ENCODE measurements at regions not wholly inside any gene's neighbourhood (a gene's known extent, or its start where the extent isn't known, plus 50 kb on each side); places are given as distances from the start of the nearest gene placed in this dataset.
"Not testable (repeated sequence)": the region's sequence is repeated elsewhere in the genome, so short reads cannot be mapped to it uniquely, and the experiment has no call there.

DNA sequence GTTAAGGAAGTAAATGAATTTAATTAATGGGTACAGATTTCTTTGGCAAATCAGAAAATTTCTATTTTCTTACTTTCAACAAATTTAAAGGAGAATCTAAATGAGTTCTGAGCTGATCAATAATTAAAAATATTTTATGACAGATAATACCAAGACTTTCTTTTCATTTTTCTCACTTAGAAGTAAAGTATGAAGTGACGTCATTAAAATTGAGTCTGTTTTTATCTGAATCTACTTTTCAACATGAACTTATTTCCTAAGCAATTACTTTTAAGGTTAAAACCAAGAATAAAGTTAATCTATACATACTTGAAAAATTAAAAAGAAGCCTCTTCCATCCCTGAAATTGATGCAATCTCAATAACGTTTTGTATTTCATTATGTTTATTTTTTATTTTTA, 552.8 kb upstream of the ST8SIA4 start:
- DNase-seq, result no peak

DNA sequence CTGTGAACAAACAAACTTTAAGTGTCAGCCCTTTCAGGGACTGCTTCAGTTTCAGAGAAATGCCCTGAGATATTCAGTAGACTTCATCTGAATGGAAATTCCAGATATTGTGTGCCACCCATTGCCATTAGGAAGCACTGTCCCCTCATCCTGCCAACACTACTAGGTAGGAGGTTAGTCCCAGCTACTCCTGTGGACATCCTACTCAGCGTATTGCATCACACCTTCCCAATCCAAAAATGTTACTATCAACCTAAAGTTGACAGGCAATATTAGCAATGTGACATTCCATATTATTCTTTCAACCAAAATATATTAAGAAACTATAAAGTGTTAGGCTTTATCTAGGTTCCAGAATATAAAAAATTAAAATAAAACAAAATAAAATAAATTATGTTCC, 552.0 kb upstream of the ST8SIA4 start:
- no peak for DNase-seq

DNA sequence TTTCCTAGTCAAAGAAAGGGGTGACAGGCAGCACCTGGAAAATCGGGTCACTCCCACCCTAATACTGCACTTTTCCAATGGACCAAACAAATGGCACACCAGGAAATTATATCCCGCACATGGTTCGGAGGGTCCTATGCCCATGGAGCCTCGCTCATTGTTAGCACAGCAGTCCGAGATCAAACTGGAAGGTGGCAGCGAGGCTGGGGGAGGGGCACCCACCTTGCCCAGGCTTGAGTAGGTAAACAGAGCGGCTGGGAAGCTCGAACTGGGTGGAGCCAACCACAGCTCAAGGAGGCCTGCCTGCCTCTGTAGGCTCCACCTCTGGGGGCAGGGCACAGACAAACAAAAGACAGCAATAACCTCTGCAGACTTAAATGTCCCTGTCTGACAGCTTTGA, 539.2 kb upstream of the ST8SIA4 start:
- not testable (repeated sequence) for DNase-seq

DNA sequence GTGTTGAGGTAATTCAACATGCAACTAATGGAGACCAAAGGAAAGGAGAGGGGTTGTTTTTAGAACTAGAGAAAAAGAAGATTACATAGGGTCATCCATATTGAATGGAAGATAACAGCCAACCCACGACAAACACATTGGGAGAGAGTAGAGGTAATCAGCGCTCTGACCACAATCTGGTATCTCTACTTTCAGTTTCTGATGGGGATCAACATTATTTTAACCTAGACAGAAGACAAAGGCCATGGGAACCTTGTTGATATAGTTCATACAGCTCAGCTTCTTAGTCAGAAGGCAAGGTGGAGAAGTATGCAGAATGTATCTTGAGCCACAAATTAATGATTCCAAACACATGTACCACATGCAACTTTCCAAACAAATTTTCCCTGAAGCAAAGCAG, 537.1 kb upstream of the ST8SIA4 start:
- no peak for DNase-seq

DNA sequence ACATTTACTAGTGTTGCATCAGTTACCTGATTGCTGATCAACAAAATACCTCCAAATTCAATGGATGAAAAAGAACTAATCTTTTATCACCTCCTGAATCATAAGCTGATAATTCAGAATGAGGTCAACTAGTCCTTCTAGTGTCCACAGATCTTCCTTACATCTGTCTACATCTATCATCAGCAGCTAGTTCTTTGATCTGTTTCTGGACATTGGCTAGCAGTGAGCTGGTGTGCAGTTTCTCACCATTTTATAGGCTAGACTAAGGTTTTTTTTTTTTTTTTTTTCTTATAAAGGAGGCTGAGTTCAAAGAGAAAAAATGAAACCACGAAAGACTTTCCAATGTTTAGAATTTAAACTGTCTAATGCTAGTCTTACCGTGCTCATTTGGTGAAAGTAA, 534.3 kb upstream of the ST8SIA4 start:
- DNase-seq, result no peak

DNA sequence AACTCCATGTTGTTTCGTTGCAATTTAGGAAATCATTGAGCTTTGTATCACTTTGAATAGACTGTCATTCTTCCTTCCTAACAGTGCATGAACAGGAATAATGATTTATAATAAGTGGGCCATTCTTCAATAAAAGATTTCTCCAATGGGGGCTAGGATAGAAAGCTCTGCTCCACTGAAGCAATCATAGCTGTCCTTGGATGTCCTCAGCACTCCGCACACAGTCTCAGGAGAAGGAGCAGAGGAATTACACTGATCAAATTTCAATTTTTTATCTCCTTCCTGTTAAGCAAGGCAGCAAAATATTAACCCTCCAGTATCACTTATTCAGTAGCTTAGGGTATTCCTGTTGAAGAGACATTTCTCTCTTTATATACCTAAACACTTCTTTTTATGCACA, 532.7 kb upstream of the ST8SIA4 start:
- DNase-seq, result no peak

DNA sequence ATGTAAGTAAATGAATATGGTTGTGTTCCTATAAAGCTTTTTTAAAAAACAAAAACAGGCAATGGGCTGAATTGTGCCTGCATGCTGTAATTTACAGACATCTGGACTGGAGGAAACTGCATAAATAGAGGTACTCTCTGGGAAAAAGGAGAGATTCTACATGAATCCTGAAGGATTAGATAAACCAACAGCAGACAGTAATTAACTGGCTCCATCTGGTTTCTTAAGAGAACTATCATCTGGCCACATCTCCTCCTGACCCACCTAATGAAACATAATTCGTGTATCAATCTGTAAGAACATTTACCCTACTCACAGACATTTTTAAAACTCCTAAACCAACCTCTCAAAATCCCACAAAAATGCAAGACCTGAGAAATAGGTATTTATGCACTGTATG, 528.1 kb upstream of the ST8SIA4 start:
- DNase-seq, result no peak

DNA sequence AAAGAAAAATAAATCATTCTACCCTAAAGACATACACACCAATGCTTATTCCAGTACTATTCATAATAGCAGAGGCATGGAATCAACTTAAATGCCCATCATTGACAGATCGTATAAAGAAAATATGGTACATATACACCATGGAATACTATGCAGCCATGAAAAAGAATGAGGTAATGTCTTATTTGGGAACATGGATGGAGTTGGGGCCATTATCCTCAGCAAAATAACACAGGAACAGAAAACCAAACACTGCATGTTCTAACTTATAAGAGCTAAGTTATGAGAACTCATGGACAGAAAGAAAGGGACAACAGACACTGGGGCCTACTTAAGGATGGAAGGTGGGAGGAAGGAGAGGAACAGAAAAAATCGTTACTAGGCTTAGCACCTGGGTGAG, 527.5 kb upstream of the ST8SIA4 start:
- DNase-seq, result no peak

DNA sequence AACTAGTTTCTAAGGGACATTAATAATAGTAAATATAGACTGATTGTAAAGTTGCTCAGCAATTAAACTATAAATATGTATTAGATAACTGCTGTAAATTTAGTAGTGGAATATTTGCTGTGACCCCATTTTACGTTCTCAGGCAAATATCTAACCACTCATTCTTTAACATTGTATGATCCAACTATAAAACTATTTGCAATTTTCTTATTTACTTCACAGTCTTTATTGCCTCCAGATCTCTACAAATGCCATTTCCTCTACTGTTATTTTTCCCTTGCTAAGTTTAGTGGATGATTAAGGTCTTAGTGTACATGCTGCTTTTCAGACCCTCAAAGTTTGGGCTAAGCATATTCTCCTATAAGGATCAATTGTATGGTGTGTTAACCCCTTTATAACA, 526.2 kb upstream of the ST8SIA4 start:
- DNase-seq, result no peak

DNA sequence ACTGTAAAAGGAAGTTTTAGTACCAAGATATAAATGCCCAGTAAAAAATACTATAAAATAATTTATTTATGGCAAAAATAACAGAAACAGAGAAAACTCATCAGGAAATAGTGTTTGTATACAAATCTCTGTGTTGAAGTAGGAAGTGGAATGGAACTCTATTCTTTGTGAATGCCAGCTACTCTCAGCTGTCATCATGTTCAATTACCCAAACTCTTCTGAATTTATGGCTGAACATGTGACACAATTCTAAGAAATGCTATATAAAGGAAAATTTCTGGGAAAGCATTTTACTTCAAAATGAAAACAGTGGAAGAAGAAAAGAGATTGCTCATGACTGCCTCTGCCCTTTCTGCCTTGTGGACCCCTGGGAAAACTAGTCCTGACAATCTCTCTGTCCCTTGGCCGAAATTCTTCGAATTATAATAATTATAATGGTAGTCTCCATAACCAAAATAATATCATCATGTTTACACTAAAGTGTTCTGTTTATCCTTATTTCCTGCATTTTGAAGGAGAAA, 522.3 kb upstream of the ST8SIA4 start:
- no peak for DNase-seq

DNA sequence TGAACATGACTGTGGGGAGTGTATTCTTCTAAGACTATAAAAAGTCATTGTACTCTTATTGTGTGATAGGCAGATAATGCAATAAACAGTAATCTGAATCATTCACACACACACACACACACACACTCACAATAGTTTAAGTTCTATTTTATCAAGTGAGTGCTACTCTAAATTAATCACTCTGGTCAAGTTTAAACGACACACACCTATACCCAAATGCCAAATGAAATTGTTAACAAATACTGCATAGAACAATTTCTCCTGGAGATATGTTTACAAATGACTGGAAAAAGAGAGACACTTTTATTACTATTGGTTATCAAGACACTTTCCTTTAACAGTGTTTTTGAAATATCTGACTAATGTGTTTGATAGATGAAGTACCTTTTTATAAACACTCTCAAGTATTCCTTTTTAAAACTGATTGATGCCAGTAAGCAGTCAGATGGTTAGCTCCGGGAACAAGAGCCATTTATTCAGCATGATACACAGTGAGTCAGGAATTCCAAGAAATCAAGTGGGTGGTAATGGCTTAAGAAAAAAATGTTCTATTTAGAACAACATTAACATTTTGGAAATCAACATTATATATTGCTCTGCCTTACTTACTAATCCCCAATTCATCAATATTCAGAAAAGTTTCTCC, 521.6 kb upstream of the ST8SIA4 start:
- no peak for DNase-seq

DNA sequence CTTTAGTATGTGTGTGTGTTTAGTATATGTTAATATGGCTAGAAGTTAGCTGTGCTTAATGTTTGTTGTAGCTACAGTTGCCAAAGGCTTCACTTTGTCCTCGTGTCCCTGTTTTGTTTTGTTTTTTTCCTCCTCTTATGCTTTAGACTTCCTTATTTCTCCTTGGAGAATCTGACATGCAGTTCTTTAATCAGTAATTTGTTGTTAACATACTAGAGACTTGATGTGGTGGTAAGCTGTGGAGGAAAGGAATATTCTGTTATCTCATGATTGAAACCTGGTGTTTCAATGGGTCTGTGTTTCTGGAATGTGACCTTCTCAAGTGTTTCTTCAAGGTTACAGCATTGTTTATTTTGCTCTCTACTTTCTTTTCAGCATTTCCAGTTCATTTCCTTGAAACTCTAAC, 515.6 kb upstream of the ST8SIA4 start:
- no peak for DNase-seq

DNA sequence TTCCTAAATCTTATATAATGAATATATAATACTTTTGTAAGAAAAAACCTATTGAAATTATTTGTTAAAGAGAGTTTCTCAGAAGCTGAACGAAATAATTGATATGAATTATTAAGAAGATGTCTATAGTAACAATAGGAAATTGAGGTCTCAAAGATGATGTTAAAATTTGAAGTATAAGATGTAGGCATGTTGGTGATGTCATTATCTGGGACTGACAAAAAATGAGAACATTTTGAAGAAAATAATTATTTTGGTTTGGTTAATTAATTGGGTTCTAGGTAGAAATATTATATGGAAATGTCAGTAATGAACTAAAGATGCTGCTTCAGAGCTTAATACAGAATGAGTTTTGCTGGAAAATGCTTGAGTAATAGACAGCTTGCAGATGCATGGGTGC, 501.4 kb upstream of the ST8SIA4 start:
- no peak for DNase-seq

DNA sequence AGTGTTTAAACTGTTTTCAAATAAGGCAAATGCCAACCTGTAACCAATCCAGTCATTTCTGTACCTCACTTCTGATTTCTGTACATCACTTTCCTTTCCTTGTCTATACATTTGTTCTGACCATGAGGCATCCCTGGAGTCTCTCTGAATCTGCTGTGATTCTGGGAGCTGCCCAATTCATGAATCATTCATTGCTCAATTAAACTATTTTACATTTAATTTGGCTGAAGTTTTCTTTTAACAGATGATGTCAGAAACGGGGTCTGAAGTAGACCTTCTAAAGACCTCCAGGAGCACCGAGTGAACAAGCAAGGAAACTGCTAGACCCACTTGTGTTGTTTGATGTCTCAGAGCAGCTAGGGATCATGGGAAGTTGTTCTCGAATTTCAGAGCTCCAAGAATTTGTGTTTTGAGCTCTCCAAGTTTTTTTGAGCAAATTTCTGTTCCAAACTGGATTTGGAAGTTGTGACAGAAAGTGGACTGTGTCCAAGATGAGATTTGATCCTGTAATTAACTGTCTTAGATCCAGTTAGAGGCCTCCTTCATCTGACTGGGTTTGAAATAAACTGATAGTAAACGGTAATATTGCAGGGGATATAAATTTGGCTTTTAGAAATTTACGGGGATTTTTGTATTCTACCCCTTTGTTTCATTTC, 490.8 kb upstream of the ST8SIA4 start:
- no peak for DNase-seq

DNA sequence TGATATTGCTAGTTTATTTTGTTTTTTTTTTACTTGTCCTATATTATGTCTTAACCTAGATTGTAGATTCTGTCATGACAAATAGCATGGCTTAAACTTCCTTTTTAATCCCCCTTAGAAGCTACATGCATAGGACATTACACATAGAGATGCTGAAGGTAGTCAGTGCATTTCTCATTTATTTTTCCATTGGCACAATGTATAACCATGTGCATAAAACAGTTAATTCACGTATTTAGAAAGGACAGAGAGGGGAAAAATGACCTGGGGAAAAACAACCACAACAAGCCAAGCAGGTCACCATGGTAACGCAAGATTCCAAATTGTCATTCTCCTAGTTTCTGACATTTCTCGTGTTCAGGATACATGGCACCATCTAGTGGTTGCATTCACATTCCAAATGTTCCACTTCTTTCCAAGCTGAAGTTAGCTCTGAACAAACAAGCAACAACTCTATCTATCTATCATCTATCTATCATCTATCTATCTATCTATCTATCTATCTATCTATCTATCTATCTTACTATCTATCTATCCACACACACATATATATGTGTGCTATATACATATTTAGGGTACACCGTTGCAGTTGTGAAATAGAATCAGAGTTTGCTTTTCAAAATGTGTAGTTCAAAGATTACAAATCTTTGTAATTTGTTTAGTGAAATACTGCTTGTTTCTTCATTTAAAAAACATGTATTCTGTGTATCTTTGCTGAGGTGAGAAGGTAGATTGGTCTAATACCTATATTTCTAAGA, 487.2 kb upstream of the ST8SIA4 start:
- DNase-seq, result no peak

DNA sequence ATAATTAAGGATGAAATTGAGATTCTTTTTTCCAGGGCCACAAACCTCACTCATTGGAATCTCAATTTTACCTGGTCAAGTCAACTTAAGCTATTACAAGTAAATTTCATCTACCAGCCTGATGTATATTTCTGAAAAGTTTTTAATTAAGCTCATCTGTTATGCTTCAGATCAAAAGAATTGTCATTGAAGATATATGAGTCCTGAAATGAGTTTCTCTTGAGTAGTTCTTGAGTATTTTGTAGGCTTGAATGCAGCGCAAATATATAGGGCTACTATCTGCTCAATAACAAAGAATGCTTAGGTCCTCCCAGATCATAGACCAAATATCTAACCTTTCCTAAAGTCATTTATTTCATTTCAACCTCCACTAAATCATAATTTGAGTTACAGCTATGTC, 482.2 kb upstream of the ST8SIA4 start:
- DNase-seq, result no peak

DNA sequence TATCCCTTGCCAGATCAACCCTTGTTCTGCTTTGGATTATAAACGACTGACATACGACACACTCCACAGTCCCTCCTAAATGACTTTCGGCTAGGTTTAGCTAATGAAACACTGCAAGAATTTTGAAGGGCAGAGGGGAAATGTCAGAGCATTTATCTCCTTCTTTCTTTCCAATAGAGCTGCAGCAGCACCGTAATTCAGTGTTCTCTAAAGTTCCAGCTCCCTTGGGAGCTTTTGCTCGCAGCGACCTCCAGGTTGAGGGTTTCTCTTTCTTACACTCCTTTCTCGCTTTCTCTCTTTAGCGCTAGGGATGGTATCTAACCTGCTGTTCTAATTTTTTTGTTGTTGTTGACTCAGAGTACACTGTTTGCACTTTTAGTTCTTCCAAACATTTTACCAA, 467.1 kb upstream of the ST8SIA4 start:
- no peak for DNase-seq

DNA sequence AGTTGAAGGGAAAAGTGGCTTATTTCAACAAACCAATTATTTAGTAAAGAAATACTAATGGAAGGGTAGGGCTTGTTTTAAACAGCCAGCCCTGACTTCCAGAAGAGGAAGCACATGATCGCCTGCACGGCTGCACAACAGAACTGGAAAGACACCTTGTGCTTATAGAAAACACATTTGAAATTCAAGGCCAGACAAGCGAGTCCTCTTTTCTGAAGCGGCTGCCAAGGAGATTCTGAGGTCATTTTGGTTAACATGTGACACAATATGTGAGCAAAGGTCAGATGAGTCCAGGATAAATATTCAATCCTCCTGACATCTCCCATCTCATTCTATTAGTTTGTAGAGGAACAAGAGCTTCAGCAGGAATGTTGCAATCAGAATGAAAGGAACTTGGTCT, 461.4 kb upstream of the ST8SIA4 start:
- DNase-seq, result no peak

DNA sequence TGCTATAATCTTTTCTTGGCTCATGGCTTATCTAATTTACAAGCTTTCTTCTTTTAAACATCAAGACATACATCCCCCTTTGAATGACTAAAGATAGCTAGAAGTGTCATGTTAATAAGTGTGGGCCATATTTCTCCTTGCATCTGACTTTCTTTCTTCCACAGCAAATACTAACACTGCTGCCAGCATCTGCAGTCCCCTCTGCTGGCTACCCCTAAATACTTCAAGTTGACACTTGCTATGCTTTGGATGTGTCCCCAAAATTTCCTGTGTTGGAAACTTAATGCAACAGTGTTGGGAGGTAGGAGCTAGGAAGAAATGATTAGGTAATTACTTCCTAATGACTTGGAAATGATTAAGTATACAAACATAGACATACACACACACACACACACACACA, 459.0 kb upstream of the ST8SIA4 start:
- no peak for DNase-seq

DNA sequence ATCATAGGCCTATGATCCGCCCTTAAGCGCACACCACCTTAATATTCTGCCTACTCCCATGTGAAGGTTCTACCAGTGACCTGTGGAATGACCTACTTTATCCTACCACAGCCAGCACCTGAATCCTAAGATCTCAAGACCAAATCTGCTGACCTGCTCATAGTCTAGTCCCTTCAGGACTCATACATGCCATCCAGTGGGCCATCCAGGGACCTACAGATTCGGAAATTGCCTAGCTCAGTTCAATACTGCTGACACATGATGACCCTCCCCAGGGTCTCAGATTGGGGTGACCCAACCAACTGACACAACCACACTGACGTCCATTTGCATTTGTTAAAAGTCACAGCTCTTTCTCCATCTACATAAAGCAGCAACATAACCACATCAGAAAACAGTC, 443.8 kb upstream of the ST8SIA4 start:
- DNase-seq, result no peak

DNA sequence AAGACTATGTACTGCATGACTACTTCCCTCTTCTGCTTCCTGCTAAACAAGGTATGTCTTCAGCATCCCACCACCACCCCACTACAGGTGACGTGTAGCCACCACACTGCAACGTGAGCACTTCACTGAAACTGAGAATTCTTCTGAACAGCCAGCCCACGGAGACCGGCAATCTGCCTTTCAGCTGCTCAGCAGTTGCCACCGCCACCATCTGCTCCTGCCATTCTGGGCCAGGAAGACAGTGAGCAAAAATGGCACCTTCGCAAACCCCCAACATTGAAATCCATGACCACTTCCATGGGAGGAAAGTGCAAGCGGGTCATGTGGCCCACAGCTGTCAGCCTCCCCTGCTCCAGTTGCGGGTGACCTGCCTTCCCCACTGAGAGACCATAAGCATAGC, 443.4 kb upstream of the ST8SIA4 start:
- DNase-seq, result no peak

DNA sequence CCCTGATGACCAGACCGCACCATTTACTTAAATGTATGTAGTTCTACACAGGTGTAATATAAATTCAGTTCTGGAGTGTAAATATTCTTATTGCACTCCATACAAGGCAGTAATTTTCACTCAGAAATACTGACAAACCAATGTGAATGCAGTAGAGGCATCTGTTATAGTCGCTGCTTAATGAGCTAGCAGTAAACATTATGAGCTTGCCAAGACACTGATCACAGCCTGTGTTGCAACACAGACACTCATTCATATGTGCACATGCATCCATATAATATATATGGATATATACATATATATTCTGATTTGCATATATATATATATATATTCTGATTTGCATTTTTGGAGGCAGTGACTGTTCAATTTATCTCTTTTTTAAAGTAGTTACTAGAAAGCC, 435.1 kb upstream of the ST8SIA4 start:
- no peak for DNase-seq

DNA sequence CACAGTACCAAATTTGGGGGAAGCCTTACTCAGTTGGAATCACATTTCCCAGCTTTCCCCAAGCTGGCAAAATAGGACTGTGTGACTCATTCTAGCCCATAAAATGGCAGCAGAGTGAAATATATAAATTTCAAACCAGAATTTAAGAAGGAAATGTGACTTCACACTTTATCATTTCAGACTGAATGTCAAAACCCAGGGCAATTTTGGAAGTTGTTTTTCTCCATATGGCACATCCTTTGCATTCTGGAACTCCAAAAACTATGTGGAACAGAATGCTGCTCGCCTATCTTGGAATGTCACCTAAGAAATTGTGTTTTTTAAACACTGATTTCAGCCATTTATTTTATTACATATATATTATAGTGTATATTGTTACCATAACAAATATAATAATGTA, 424.7 kb upstream of the ST8SIA4 start:
- DNase-seq, result no peak

DNA sequence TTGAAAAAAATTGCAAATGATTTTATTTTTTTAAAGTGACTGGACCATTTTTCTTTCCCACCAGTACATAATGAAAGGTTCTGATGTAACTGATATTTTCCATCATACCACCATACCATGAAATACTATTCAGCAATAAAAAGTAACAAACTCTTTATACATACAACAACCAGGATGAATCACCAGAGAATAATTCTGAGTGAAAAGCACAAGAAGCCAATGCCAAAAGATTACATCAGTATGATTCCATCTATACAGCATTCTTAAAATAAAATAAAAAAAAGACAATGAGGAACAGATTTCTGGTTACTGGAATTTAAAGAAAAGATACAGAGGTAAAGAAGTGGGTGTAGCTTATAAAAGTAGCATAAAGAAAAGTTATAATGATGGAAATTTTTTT, 423.7 kb upstream of the ST8SIA4 start:
- no peak for DNase-seq
